A673 (cell line): ENCODE measurements at regions not wholly inside any gene's neighbourhood (a gene's known extent, or its start where the extent isn't known, plus 50 kb on each side); places are given as distances from the start of the nearest gene placed in this dataset.

Source experiments
- CTCF ChIP-seq: fragments of 300-800, 200-600 bp; sonication (generic); conservative IDR thresholded peaks from 2 replicates; pipeline ENCODE4 v1.5.1; 2017; ENCODE audit warnings: low read depth, mild to moderate bottlenecking, antibody characterized with exemption, low read length, moderate library complexity, mixed read lengths
- EZH2 ChIP-seq: fragments of 200-600 bp; sonication (generic); IDR thresholded peaks from 2 replicates; pipeline ENCODE4 v1.6.1; 2017; ENCODE audit warnings: borderline replicate concordance, low read depth, mild to moderate bottlenecking, mixed read lengths, antibody characterized with exemption, low read length; ENCODE audit not compliant: poor library complexity, severe bottlenecking

- TF ChIP-seq CTCF (no peak), EZH2 (no peak)
Measured at GRCh38 chr1:68930101-68930500, 433.2 kb upstream of the DEPDC1 start.
